ENCODE measurements at regions not wholly inside any gene's neighbourhood (a gene's known extent, or its start where the extent isn't known, plus 50 kb on each side); places are given as distances from the start of the nearest gene placed in this dataset.

DNA sequence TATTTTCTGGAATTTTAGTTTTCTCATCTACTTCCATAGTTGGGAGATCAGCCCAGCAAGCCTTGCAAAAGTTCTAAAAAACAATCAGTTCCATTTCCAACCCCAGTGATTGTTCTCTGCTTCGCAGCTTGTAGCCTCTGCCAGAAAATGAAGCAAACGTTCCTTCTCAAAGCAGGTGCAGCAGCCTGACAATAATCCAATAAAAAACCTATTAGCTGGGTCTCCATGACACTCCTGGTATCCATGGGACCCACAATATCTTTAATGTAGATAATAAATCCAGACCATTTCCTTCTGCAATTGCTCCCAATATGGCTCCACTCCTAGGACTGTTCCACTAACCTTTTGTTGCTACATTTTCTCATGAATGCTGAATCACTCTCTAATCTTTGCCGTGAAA is 140.8 kb upstream of the SETBP1 start:
- Histone ChIP-seq H3K14ac (ENCODE audit: low read length in 2 of 2) (no peak overlapping the region), H3K23ac (ENCODE audit: low read length in 2 of 2) (no peak overlapping the region), H3K4ac (ENCODE audit: low read depth in 1 of 2, low read length in 2 of 2) (no peak overlapping the region), H3K18ac (ENCODE audit: low read depth in 1 of 2, low read length in 2 of 2) (no peak overlapping the region), H3K9ac (ENCODE audit: low read length) (no peak overlapping the region), H2BK12ac (ENCODE audit: low read length in 2 of 2) (peak overlapping the region in 1 of 2 experiments; percentile 56), H3K27ac (ENCODE audit: low read length, poor library complexity, severe bottlenecking) (no peak overlapping the region), H2BK120ac (ENCODE audit: low read depth, low read length) (no peak overlapping the region), H3K4me2 (ENCODE audit: low read length, poor library complexity, severe bottlenecking) (no peak overlapping the region), H2AK5ac (ENCODE audit: low read length, severe bottlenecking) (no peak overlapping the region), H3K27me3 (ENCODE audit: control insufficient read depth in 1 of 2, insufficient read depth in 1 of 2, low read length in 2 of 2) (no peaks in the 10 kb centered on the region), H4K8ac (ENCODE audit: low read length) (no peak overlapping the region), H2AFZ (ENCODE audit: low read depth, low read length) (no peak overlapping the region), H3K9me3 (ENCODE audit: control insufficient read depth, low read length) (no peaks in the 10 kb centered on the region), H3K79me1 (replicated peaks; ENCODE audit: low read length, poor library complexity, severe bottlenecking) (no peaks in the 10 kb centered on the region), H2BK5ac (ENCODE audit: low read depth, low read length, poor library complexity, severe bottlenecking) (no peak overlapping the region), H3K4me1 (ENCODE audit: control insufficient read depth, insufficient read depth, low read depth, low read length) (peaks cover 2% of the 10 kb centered on the region), H2BK15ac (ENCODE audit: low read depth, poor library complexity, severe bottlenecking) (no peak overlapping the region), H3K4me3 (ENCODE audit: insufficient read depth in 1 of 2, low read depth in 1 of 2, low read length in 2 of 2) (no peak overlapping the region), H4K91ac (ENCODE audit: low read length) (no peak overlapping the region), H3K36me3 (ENCODE audit: control insufficient read depth in 1 of 2, insufficient read depth in 2 of 2, low read depth in 1 of 2, low read length in 2 of 2) (no peaks in the 10 kb centered on the region)
- no peak for DNase-seq
- 94% methylated on average over 3 of the region's 3 CpGs for WGBS

DNA sequence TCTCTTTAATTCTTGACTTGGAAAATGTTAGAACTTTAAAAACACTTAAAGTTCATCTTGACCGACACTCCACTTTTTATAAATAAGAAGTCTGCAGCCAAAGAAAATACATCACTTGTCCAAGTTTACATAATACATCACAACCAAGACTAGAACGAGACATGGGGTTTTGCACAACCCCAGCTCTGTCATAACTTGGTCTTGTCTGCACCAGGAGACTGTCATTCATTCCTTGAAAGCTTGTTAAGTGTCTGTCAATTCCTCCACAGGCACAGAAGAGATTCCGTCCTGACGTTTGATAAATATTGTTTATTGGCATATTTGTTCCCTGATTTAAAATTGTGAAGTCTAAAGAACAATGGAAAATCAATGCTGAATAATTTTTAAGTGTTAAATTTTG is 139.5 kb upstream of the SETBP1 start:
- Histone ChIP-seq H2BK12ac (ENCODE audit: low read length in 2 of 2) (no peak overlapping the region), H3K9me3 (ENCODE audit: control insufficient read depth, low read length) (no peaks in the 10 kb centered on the region), H3K14ac (ENCODE audit: low read length in 2 of 2) (no peak overlapping the region), H2AFZ (ENCODE audit: low read depth, low read length) (no peak overlapping the region), H2BK15ac (ENCODE audit: low read depth, poor library complexity, severe bottlenecking) (no peak overlapping the region), H3K27ac (ENCODE audit: low read length, poor library complexity, severe bottlenecking) (no peak overlapping the region), H2BK120ac (ENCODE audit: low read depth, low read length) (no peak overlapping the region), H3K79me1 (replicated peaks; ENCODE audit: low read length, poor library complexity, severe bottlenecking) (no peaks in the 10 kb centered on the region), H4K91ac (ENCODE audit: low read length) (no peak overlapping the region), H4K8ac (ENCODE audit: low read length) (no peak overlapping the region), H3K18ac (ENCODE audit: low read depth in 1 of 2, low read length in 2 of 2) (no peak overlapping the region), H3K4me2 (ENCODE audit: low read length, poor library complexity, severe bottlenecking) (no peak overlapping the region), H3K23ac (ENCODE audit: low read length in 2 of 2) (no peak overlapping the region), H3K36me3 (ENCODE audit: control insufficient read depth in 1 of 2, insufficient read depth in 2 of 2, low read depth in 1 of 2, low read length in 2 of 2) (no peaks in the 10 kb centered on the region), H2BK5ac (ENCODE audit: low read depth, low read length, poor library complexity, severe bottlenecking) (no peak overlapping the region), H3K27me3 (ENCODE audit: control insufficient read depth in 1 of 2, insufficient read depth in 1 of 2, low read length in 2 of 2) (no peaks in the 10 kb centered on the region), H3K4ac (ENCODE audit: low read depth in 1 of 2, low read length in 2 of 2) (no peak overlapping the region), H2AK5ac (ENCODE audit: low read length, severe bottlenecking) (no peak overlapping the region), H3K4me3 (ENCODE audit: insufficient read depth in 1 of 2, low read depth in 1 of 2, low read length in 2 of 2) (no peak overlapping the region), H3K9ac (ENCODE audit: low read length) (no peak overlapping the region), H3K4me1 (ENCODE audit: control insufficient read depth, insufficient read depth, low read depth, low read length) (peaks cover 2% of the 10 kb centered on the region)
- WGBS, result 54% methylated on average over 4 of the region's 4 CpGs
- DNase-seq, result no peak

DNA sequence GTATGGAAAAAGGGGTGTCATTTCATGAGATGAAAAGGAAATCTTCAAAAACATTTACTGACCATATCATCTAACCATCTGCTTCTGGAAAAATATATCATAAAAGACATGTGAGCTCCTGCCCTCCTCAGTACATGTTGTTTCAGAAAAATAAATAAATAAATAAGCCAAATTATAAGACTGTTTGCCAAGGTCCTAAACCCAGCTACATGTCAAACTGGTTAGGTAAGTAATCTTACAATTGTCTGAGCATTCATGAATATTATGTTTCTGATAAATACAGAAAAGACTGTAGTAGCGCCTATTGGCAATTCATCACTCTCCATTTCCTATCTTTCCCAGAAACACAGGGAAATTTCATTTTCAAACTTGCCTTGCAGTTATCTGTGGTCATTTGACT is 138.9 kb upstream of the SETBP1 start:
- no peaks in the 10 kb centered on the region for H3K36me3 ChIP-seq (ENCODE audit: control insufficient read depth in 1 of 2, insufficient read depth in 2 of 2, low read depth in 1 of 2, low read length in 2 of 2)
- no peak overlapping the region for H3K14ac ChIP-seq (ENCODE audit: low read length in 2 of 2)

DNA sequence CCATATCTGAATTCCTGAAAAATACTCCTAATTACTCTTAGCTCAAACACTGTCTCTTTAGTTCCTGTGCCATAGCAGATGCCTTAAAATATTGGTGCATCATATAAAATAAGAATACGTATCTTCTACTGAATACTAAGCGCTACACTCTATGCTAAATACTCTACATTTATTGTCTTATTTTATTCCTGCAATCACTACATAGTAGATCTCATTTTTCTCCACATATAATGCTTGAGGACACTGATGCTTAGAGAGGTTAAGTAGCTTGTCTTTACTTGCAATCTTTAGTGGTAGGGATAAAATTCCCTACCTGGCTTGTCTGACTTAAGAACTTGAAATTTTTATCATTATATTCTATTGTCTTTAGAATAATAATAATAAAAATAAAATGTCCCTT is 137.3 kb upstream of the SETBP1 start:
- Histone ChIP-seq H4K8ac (ENCODE audit: low read length) (no peak overlapping the region), H3K14ac (ENCODE audit: low read length in 2 of 2) (no peak overlapping the region), H3K27me3 (ENCODE audit: control insufficient read depth in 1 of 2, insufficient read depth in 1 of 2, low read length in 2 of 2) (no peaks in the 10 kb centered on the region), H3K4ac (ENCODE audit: low read depth in 1 of 2, low read length in 2 of 2) (no peak overlapping the region), H2AFZ (ENCODE audit: low read depth, low read length) (no peak overlapping the region), H2BK120ac (ENCODE audit: low read depth, low read length) (no peak overlapping the region), H3K4me1 (ENCODE audit: control insufficient read depth, insufficient read depth, low read depth, low read length) (no peaks in the 10 kb centered on the region), H3K79me1 (replicated peaks; ENCODE audit: low read length, poor library complexity, severe bottlenecking) (no peaks in the 10 kb centered on the region), H3K4me3 (ENCODE audit: insufficient read depth in 1 of 2, low read depth in 1 of 2, low read length in 2 of 2) (no peak overlapping the region), H3K9me3 (ENCODE audit: control insufficient read depth, low read length) (no peaks in the 10 kb centered on the region), H2BK15ac (ENCODE audit: low read depth, poor library complexity, severe bottlenecking) (no peak overlapping the region), H3K27ac (ENCODE audit: low read length, poor library complexity, severe bottlenecking) (no peak overlapping the region), H3K23ac (ENCODE audit: low read length in 2 of 2) (no peak overlapping the region), H3K9ac (ENCODE audit: low read length) (no peak overlapping the region), H3K36me3 (ENCODE audit: control insufficient read depth in 1 of 2, insufficient read depth in 2 of 2, low read depth in 1 of 2, low read length in 2 of 2) (no peaks in the 10 kb centered on the region), H3K4me2 (ENCODE audit: low read length, poor library complexity, severe bottlenecking) (no peak overlapping the region), H3K18ac (ENCODE audit: low read depth in 1 of 2, low read length in 2 of 2) (no peak overlapping the region), H2AK5ac (ENCODE audit: low read length, severe bottlenecking) (no peak overlapping the region), H2BK12ac (ENCODE audit: low read length in 2 of 2) (no peak overlapping the region), H2BK5ac (ENCODE audit: low read depth, low read length, poor library complexity, severe bottlenecking) (no peak overlapping the region), H4K91ac (ENCODE audit: low read length) (no peak overlapping the region)
- DNase-seq, result no peak
- WGBS, result 100% methylated on average over 1 of the region's 2 CpGs

More for the DNA sequence above, 138.9 kb upstream of the SETBP1 start:
- Histone ChIP-seq H3K27ac (ENCODE audit: low read length, poor library complexity, severe bottlenecking) (no peak overlapping the region), H2AFZ (ENCODE audit: low read depth, low read length) (no peak overlapping the region), H3K4ac (ENCODE audit: low read depth in 1 of 2, low read length in 2 of 2) (no peak overlapping the region), H3K23ac (ENCODE audit: low read length in 2 of 2) (no peak overlapping the region), H3K27me3 (ENCODE audit: control insufficient read depth in 1 of 2, insufficient read depth in 1 of 2, low read length in 2 of 2) (no peaks in the 10 kb centered on the region), H2AK5ac (ENCODE audit: low read length, severe bottlenecking) (no peak overlapping the region), H4K91ac (ENCODE audit: low read length) (no peak overlapping the region), H3K4me2 (ENCODE audit: low read length, poor library complexity, severe bottlenecking) (no peak overlapping the region), H3K4me1 (ENCODE audit: control insufficient read depth, insufficient read depth, low read depth, low read length) (no peaks in the 10 kb centered on the region), H3K9ac (ENCODE audit: low read length) (no peak overlapping the region), H2BK120ac (ENCODE audit: low read depth, low read length) (no peak overlapping the region), H3K79me1 (replicated peaks; ENCODE audit: low read length, poor library complexity, severe bottlenecking) (no peaks in the 10 kb centered on the region), H4K8ac (ENCODE audit: low read length) (no peak overlapping the region), H3K18ac (ENCODE audit: low read depth in 1 of 2, low read length in 2 of 2) (no peak overlapping the region), H2BK5ac (ENCODE audit: low read depth, low read length, poor library complexity, severe bottlenecking) (no peak overlapping the region), H2BK12ac (ENCODE audit: low read length in 2 of 2) (no peak overlapping the region), H2BK15ac (ENCODE audit: low read depth, poor library complexity, severe bottlenecking) (no peak overlapping the region), H3K9me3 (ENCODE audit: control insufficient read depth, low read length) (no peaks in the 10 kb centered on the region), H3K4me3 (ENCODE audit: insufficient read depth in 1 of 2, low read depth in 1 of 2, low read length in 2 of 2) (no peak overlapping the region)
- no peak for DNase-seq
- no CpG with 5 or more reads among the region's 1 CpG for WGBS
